GM23248 (cell line): ENCODE measurements at regions not wholly inside any gene's neighbourhood (a gene's known extent, or its start where the extent isn't known, plus 50 kb on each side); places are given as distances from the start of the nearest gene placed in this dataset.

ENCODE experiments used
- EZH2 ChIP-seq: fragments of 200-600 bp; sonication (generic); IDR thresholded peaks from 2 replicates; pipeline ENCODE4 v1.6.1; 2018; ENCODE audit warnings: antibody characterized with exemption, mild to moderate bottlenecking; ENCODE audit not compliant: insufficient read depth, poor library complexity, severe bottlenecking
- EZH2phosphoT487 ChIP-seq: fragments of 200-600 bp; sonication (generic); IDR thresholded peaks from 2 replicates; pipeline ENCODE4 v1.6.1; 2018; ENCODE audit warnings: antibody characterized with exemption, moderate library complexity, mild to moderate bottlenecking, low read depth; ENCODE audit not compliant: insufficient read depth

GRCh38 chr4:188606635-188607034 is 467.4 kb downstream of the TRIML1 start:
- TF ChIP-seq EZH2 (no peak), EZH2phosphoT487 (no peak)
